Inflammatory macrophage (primary cell): ENCODE measurements at regions not wholly inside any gene's neighbourhood (a gene's known extent, or its start where the extent isn't known, plus 50 kb on each side); places are given as distances from the start of the nearest gene placed in this dataset.

Experiments
- DNase-seq, 2 donors: peaks; one replicate each; pipeline ENCODE4 v3.0.0-alpha.2; 2020 to 2022

- no peak for DNase-seq
Measured at GRCh38 chr17:72008236-72008876, 112.5 kb upstream of the SOX9 start.

GRCh38 chr17:72011561-72011960, 109.3 kb upstream of the SOX9 start:
- no peak for DNase-seq

GRCh38 chr17:72021417-72022041, 99.3 kb upstream of the SOX9 start:
- DNase-seq: no peak

DNA sequence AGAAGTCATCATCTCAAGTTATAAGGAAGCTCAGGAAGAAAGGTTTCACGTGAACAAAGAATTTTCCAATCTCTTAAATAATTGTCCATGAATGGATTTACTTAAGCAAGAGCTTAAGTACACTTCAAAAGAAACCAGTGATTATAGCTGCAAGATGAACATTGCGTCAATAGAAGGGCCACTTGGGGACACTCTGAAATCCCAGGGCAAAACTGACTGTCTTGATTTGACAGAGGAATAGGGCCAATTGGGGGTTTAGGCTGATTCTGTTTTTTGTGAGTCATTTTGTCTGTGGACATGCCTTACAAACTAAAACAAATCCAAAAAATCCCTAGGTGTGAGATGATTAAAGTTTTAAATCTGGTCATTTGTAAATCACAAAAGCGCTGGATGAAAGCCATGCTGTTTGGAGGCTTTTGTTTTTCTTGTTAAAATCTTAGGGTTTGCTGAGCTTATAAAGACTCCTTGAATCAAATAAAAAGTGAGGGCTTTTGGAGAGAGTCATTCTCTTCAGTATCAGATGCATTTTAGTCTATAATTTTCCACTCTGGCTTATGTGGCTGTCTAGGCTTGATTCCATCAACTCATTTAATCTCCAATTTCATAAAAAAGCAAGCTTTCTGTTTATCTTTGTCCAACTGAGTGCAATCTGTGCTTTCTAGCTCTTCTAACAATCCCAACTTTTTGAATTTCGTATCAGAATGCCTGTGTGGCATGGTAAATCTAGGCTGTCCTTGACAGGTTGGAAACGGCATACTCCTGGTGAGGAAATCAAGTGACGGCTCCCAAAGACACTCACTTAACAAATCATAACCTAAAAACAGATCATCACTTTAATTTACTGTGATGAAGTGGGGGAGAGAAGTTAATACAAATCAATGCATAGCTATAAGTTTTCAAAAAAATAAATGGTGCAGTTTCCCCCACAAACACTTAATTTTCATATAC, 98.2 kb upstream of the SOX9 start:
- no peak for DNase-seq

- DNase-seq: no peak
Measured at GRCh38 chr17:72024457-72024856, 96.4 kb upstream of the SOX9 start.

GRCh38 chr17:72025113-72025512, 95.7 kb upstream of the SOX9 start:
- no peak for DNase-seq

DNA sequence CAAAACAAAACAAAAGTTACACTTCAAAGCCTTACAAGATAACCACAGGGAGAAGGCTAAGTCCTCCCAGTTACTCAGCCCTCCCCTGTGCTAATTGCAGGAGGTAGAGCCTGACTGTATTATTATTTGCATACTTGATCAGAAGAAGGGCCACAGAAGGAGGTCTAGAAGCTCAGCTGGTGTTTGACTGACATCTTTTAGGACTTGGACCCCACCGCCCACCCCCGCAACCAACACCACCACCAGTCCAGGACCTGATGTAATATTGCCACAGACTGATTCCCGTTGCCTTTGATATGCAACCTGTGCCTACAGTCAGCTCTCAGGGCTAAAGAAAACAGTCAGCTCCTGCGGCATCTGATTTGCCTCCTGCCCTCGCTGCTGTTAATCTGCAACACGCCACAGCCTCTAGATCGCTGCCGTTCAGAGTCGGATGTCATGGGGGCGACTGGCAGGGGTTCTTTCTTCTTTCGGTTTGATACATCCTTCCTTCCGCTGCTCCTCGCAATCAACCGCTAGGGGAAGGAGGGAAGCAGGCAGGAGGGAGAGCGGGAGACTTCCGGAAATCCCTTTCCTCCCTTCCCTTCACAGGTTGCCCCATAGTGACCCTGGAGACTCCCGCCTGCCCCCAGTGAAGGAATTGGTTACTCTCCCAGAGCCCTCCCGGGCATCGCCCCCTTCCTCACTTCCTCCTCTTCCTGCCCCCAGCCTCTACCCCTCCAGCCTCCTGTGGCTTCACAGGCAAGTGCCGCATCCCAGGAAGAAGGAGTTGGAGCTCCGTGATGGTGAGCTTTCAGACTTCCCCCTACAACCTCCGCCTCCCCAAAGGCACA, 90.5 kb upstream of the SOX9 start:
- no peak for DNase-seq

GRCh38 chr17:72031219-72031884, 89.5 kb upstream of the SOX9 start:
- DNase-seq: no peak

- DNase-seq: no peak
Measured at GRCh38 chr17:72033334-72033733, 87.5 kb upstream of the SOX9 start.

DNA sequence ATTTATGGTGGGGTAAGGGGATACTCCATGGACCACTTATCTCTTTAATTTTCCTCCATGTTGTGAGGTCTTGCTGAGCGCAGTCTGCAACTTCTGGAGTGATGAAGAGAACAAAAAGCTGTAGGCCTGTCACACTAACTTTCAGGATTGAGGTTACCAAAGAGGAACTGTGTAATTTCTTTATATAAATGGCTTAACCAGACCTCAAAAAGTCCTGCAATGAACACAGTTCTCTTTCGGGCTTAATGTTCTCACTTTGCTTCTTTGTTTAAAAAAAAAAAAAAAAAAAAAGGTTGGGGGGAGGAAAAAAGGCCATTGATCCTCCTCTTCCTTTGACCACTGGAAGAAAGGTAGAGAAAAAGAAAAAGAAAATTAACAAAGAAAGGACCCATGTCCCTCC, 86.8 kb upstream of the SOX9 start:
- DNase-seq: no peak

GRCh38 chr17:72038427-72038826, 82.4 kb upstream of the SOX9 start:
- DNase-seq: no peak

- DNase-seq: no peak
Measured at GRCh38 chr17:72039490-72039889, 81.3 kb upstream of the SOX9 start.

DNA sequence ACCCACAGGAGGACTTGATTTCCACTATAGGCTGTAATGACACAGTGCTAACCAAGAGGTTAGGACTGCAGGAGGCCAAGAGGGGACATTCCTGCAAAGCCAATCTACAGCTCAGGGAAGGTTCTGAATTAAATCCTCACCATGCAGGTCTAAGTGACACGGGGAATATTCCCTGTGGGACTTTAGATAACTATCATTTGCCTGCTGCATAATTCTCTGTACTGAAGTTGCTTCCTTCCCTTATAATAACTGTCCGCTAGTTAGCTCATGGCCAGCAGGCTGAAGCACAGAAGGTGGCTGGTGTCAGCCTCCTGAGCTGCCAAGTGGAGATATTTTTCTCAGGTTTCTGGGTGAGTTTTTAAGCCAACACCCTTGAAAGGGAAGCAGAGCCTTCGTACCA, 74.6 kb upstream of the SOX9 start:
- DNase-seq: no peak

GRCh38 chr17:72046643-72047612, 73.9 kb upstream of the SOX9 start:
- no peak for DNase-seq

DNA sequence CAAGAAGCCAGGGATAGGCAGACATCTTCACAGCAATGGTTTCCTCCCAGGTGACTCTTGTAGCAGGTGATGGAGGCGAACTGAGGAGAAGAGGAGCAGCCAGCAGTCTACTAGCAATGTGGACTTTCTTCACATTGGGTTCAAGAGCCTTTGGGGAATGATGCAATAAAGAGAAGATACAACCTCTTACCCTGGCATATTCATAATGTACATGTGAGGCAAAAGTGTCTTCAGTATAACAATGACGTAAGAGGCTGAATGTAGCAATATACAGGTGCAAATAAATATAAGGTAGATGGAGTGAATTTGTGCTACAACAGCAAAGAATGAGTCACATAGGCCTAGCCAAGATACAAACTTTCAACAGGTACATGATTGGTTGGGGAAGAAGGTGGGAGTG, 70.9 kb upstream of the SOX9 start:
- no peak for DNase-seq

- no peak for DNase-seq
Measured at GRCh38 chr17:72053036-72053435, 67.8 kb upstream of the SOX9 start.

- DNase-seq: no peak
Measured at GRCh38 chr17:72053449-72053848, 67.4 kb upstream of the SOX9 start.

DNA sequence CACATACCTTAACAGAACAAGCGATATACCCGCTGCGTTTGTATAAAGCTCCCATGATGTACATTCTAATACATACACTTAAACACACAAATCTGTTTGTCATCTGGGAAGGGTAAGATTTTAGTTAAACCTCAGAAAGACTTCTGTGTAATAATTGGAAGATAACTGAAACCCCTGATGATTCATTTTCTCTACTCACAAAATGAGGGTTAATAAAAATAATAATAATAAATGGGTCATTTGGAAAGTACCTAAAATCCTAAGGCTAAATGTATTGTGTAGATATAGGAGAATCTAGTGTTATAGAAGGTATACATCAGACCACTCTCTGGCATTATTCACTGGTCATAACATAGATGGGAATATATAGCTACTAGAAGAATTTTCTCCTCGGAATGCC, 64.7 kb upstream of the SOX9 start:
- no peak for DNase-seq

- DNase-seq: no peak
Measured at GRCh38 chr17:72056727-72057290, 64.0 kb upstream of the SOX9 start.

- no peak for DNase-seq
Measured at GRCh38 chr17:72060084-72060483, 60.7 kb upstream of the SOX9 start.

DNA sequence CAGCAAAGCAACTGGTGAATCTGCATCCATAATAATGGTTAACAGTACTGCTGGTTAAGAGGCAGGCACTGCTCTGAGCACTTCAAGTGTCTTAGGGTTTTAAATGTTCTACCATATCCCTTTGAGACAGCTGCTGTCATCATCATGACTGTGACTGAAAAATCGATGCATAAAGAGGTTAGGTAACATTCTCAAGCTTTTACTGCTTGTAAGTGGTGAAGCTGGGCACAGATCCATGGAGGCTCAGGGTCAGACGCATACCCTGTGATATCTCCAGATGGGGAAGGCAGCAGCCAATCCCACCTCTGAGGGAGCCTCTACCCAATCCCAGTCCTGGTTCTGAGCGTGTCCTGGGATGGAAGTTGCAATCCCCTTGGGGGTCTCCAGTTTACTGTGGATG, 57.6 kb upstream of the SOX9 start:
- DNase-seq: no peak
